Ovary (tissue), 7 donors: ENCODE measurements at regions not wholly inside any gene's neighbourhood (a gene's known extent, or its start where the extent isn't known, plus 50 kb on each side); places are given as distances from the start of the nearest gene placed in this dataset.

Source experiments
- DNase-seq, 5 donors: peaks; one replicate each; pipeline ENCODE4 v3.0.0-alpha.2; 2019 to 2020
- H3K27ac ChIP-seq, 2 donors: fragments of 200-600 bp; one replicate each; pipeline versions ENCODE4 v1.5.1 to v1.8.0; 2019 to 2022
- H3K27me3 ChIP-seq: fragments of 200-600 bp; one replicate; pipeline ENCODE4 v1.8.0; 2022
- H3K36me3 ChIP-seq: fragments of 200-600 bp; sonication (generic); one replicate; pipeline ENCODE4 v1.5.1; 2019
- H3K4me1 ChIP-seq: one replicate; pipeline ENCODE4 v1.8.1; 2013; ENCODE audit warnings: mild to moderate bottlenecking, moderate library complexity; ENCODE audit not compliant: insufficient read depth
- H3K4me3 ChIP-seq: fragments of 200-600 bp; sonication (generic); one replicate; pipeline ENCODE4 v1.5.1; 2017
- H3K9me3 ChIP-seq, 2 donors: fragments of 200-600 bp in 1 of 2; sonication (generic) in 1 of 2; one replicate each; pipeline versions ENCODE4 v1.5.1 to v1.8.1; 2013 to 2019; ENCODE audit warnings: mild to moderate bottlenecking in 1 of 2, moderate library complexity in 1 of 2
- EP300 ChIP-seq: sonication (generic); formaldehyde crosslinking; IDR thresholded peaks from one replicate; pipeline ENCODE4 v1.6.1; 2017; ENCODE audit warnings: antibody characterized with exemption
- POLR2A ChIP-seq: fragments of 450-650 bp; IDR thresholded peaks from one replicate; pipeline ENCODE4 v1.6.1; 2017; ENCODE audit warnings: antibody characterized with exemption, mild to moderate bottlenecking, moderate library complexity
- WGBS, 3 donors: extraction: QIAGEN DNeasy Blood & Tissue Kit in 1 of 3; methylation state at CpG; one replicate each; pipeline versions ENCODE4 v1.1.5 to v1.1.7; 2013 to 2017; 5-methylcytosine and 5-hydroxymethylcytosine counted together
- intact Hi-C, 4 donors: fragments of 100-400 bp; cut with DNase I; formaldehyde crosslinking; loops; one replicate each; pipeline versions ENCODE4 v1.11.0 to v1.15.1; 2022 to 2023
- TF ChIP-seq, protein P1 (sequence below), 3 donors: fragments of 450-650 bp in 2 of 3; fragments of 200-600 bp in 1 of 3; IDR thresholded peaks; one replicate each; pipeline versions ENCODE4 v1.5.1 to v1.8.0; 2016 to 2022; ENCODE audit warnings: antibody characterized with exemption in 3 of 3, mild to moderate bottlenecking in 1 of 3
- donor health status: DM: no; HTN: no; CAD: no; lungs with moderate emphysema.
- donor health status: DM: no; HTN: no; CAD: no.
- donor health status: Bipolar disorder and iron deficiency.
- donor health status: DM: no; HTN: no; CAD: no.
- donor health status: DM: yes; HTN: yes; CAD: no.

DNA sequence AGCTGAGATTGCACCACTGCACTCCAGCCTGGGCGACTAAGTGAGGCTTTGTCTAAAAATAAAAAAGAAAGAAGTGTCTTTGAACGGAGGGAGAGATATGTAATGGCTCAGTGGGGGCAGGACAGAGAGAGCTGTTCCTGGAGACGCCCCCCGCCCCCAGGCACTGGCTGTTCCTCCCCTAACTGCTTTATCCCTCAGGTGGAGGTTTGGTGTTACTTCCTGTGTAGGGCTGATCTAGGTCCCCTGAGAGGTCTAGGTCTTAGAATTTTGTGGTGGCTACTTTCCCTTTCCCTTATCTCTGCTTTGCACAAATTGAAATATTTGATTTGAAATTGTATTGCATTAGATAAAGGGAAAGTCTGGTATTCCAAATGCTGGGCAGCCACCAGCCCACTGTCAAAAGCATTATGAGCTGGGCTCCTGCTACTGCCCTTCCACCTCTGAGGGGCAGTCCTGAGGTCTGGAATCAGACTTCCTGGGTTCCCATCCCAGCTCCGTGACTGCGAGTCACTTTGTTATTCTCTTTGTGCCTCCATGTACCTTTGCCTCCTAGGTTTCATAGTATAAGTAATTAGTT lies 134.8 kb upstream of the KIF26B start:
- 75 to 88% (median 79%) methylated on average over 6 of the region's 6 CpGs for WGBS, 3 donors
- intact Hi-C loops, result no loop called here
- Histone ChIP-seq H3K4me3 (no peak overlapping the region), H3K9me3 (no peaks in the 10 kb centered on the region), H3K27me3 (no peaks in the 10 kb centered on the region), H3K36me3 (no peaks in the 10 kb centered on the region), H3K4me1 (no peaks in the 10 kb centered on the region), H3K27ac (no peak overlapping the region)
- no peak for DNase-seq
- TF ChIP-seq, protein P1, sequence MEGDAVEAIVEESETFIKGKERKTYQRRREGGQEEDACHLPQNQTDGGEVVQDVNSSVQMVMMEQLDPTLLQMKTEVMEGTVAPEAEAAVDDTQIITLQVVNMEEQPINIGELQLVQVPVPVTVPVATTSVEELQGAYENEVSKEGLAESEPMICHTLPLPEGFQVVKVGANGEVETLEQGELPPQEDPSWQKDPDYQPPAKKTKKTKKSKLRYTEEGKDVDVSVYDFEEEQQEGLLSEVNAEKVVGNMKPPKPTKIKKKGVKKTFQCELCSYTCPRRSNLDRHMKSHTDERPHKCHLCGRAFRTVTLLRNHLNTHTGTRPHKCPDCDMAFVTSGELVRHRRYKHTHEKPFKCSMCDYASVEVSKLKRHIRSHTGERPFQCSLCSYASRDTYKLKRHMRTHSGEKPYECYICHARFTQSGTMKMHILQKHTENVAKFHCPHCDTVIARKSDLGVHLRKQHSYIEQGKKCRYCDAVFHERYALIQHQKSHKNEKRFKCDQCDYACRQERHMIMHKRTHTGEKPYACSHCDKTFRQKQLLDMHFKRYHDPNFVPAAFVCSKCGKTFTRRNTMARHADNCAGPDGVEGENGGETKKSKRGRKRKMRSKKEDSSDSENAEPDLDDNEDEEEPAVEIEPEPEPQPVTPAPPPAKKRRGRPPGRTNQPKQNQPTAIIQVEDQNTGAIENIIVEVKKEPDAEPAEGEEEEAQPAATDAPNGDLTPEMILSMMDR (IDR thresholded peaks at IDR 0.05), result no peak
- TF ChIP-seq POLR2A (no peak), EP300 (no peak)

DNA sequence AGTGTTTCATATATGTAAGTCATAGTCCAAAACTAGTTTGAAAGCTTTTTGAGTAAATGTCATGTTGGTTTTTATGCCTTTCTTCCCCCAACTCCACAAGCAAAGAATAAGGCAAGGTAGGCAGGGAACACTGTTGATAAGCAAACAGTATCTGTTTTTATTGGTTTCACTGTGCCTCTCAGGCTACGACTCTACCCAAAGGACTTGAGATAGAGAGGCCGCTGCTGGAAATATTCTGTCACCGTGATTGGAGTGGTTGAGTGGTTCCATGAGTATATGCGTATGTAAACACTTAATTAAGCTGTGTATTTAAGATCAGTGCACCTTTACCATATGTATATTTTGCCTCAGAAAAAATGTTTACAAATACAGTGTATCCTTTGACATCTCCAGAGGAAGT lies 138.1 kb upstream of the KIF26B start:
- Histone ChIP-seq H3K4me3 (no peak overlapping the region), H3K36me3 (no peaks in the 10 kb centered on the region), H3K27me3 (no peaks in the 10 kb centered on the region), H3K9me3 (no peaks in the 10 kb centered on the region), H3K27ac (no peak overlapping the region), H3K4me1 (no peaks in the 10 kb centered on the region)
- 90 to 96% (median 92%) methylated on average over 4 of the region's 4 CpGs for WGBS, 3 donors
- TF ChIP-seq, protein P1 (IDR thresholded peaks at IDR 0.05), result no peak
- no peak for TF ChIP-seq POLR2A
- no peak for TF ChIP-seq EP300
- intact Hi-C loops, result no loop called here
- no peak for DNase-seq

DNA sequence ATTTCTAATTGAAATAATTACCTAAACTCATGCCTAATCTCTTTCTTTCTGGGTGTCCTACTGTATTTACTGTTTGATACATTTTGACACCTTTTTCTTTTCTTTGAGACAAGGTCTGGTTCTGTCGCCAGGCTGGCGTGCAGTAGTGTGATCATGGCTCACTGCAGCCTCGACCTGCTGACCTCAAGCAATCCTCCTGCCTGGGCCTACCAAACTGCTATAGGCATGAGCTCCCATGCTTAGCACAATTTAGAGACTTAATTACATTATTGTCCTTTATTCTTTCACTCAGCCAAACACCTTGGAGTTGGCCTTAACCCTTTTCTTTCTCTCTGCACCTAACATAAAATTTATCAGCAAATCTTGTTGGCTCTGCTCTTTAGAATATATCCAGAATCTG lies 139.8 kb upstream of the KIF26B start:
- H3K27ac ChIP-seq, result no peak overlapping the region
- H3K4me1 ChIP-seq, result no peaks in the 10 kb centered on the region
- TF ChIP-seq, protein P1 (IDR thresholded peaks at IDR 0.05), result no peak
- TF ChIP-seq POLR2A, result no peak
- TF ChIP-seq EP300, result no peak
- H3K36me3 ChIP-seq, result no peaks in the 10 kb centered on the region
- DNase-seq, result no peak
- no peaks in the 10 kb centered on the region for H3K27me3 ChIP-seq
- intact Hi-C loops, result no loop called here
- no peak overlapping the region for H3K4me3 ChIP-seq
- WGBS, 3 donors, result 85 to 93% (median 91%) methylated on average over 3 of the region's 3 CpGs
- no peaks in the 10 kb centered on the region for H3K9me3 ChIP-seq

DNA sequence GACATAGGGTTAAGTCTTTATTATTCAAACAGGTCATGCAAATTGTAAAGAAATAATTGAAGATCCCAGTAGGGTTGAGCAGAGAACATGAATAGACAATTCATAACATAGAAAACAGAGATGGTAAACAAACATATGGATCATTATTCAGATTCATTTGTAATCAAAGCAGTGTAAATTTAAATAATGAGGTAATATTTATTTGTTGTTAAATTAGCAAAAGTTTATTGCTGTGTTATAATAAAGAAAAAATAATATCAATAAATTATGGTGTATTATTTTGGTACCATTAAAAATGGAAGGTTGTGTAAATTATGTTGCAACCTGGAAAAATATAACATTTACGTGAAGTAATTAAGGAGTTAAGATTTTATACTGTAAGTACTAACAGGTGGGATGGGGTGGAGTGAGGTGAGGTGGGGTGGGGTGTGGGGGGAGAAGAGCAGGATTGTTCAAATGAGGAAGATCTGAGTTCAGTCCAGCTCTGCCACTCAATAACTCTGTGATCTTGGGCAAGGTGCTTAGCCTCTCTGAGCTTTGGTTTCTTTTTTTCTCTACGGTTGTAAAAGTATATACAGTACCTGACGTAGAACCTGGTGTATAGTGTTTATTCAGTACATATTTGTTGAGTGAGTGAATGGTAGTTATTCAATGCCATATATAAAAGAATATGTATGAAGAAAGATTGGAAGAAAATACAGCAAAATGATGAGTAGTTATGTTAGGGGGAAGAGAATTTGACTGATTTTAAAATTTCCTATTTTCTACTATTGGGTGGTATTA lies 140.3 kb upstream of the KIF26B start:
- no peak for DNase-seq
- no peak overlapping the region for H3K27ac ChIP-seq
- 78 to 92% (median 92%) methylated on average over 3 of the region's 3 CpGs for WGBS, 3 donors

More for the DNA sequence above, 140.3 kb upstream of the KIF26B start:
- Histone ChIP-seq H3K27me3 (no peaks in the 10 kb centered on the region), H3K9me3 (no peaks in the 10 kb centered on the region), H3K4me1 (no peaks in the 10 kb centered on the region), H3K4me3 (no peak overlapping the region), H3K36me3 (no peaks in the 10 kb centered on the region)
- TF ChIP-seq POLR2A, result no peak
- TF ChIP-seq, protein P1 (IDR thresholded peaks at IDR 0.05), result no peak
- no peak for TF ChIP-seq EP300
- intact Hi-C loops, result no loop called here
